MM.1S (cell line): ENCODE measurements at regions not wholly inside any gene's neighbourhood (a gene's known extent, or its start where the extent isn't known, plus 50 kb on each side); places are given as distances from the start of the nearest gene placed in this dataset.

Experiments
- DNase-seq: peaks from one replicate; pipeline ENCODE4 v3.0.0-alpha.2; 2015
- H2AFZ ChIP-seq: fragments of 300-600 bp; sonication (generic); 2 replicates; pipeline ENCODE4 v1.6.0; 2016; ENCODE audit warnings: antibody characterized with exemption, low read length
- H3F3A ChIP-seq: fragments of 300-600 bp; sonication (generic); 2 replicates; pipeline ENCODE4 v1.6.1; 2016; ENCODE audit warnings: mild to moderate bottlenecking, antibody characterized with exemption, low read length, moderate library complexity, mixed read lengths; ENCODE audit not compliant: insufficient read depth
- H3K27ac ChIP-seq: fragments of 300-600 bp; sonication (generic); 2 replicates; pipeline ENCODE4 v1.5.1; 2016; ENCODE audit warnings: mild to moderate bottlenecking, low read length
- H3K27me3 ChIP-seq: fragments of 300-600 bp; sonication (generic); replicated peaks from 2 replicates; pipeline ENCODE4 v1.6.0; 2016; ENCODE audit warnings: low read length; ENCODE audit not compliant: insufficient read depth
- H3K36me3 ChIP-seq: fragments of 300-600 bp; sonication (generic); replicated peaks from 2 replicates; pipeline ENCODE4 v1.6.1; 2016; ENCODE audit warnings: mild to moderate bottlenecking, low read length, mixed read lengths; ENCODE audit not compliant: insufficient read depth
- H3K4me1 ChIP-seq: fragments of 300-600 bp; sonication (generic); 2 replicates; pipeline ENCODE4 v1.6.1; 2016; ENCODE audit warnings: low read length, mixed read lengths
- H3K4me2 ChIP-seq: fragments of 300-600 bp; sonication (generic); 2 replicates; pipeline ENCODE4 v1.6.0; 2016; ENCODE audit warnings: low read depth, low read length
- H3K4me3 ChIP-seq: fragments of 300-600 bp; sonication (generic); 2 replicates; pipeline ENCODE4 v1.5.1; 2016; ENCODE audit warnings: low read length, mixed read lengths
- H3K79me2 ChIP-seq: fragments of 300-600 bp; sonication (generic); 2 replicates; pipeline ENCODE4 v1.6.1; 2016; ENCODE audit warnings: mixed run types, low read length, mixed read lengths
- H3K9ac ChIP-seq: fragments of 300-600 bp; sonication (generic); 2 replicates; pipeline ENCODE4 v1.6.1; 2016; ENCODE audit warnings: low read length, mixed read lengths
- H3K9me2 ChIP-seq: fragments of 300-600 bp; sonication (generic); replicated peaks from 2 replicates; pipeline ENCODE4 v1.6.1; 2016; ENCODE audit warnings: mild to moderate bottlenecking, low read length, mixed read lengths; ENCODE audit not compliant: insufficient read depth
- H3K9me3 ChIP-seq: fragments of 300-600 bp; sonication (generic); replicated peaks from 2 replicates; pipeline ENCODE4 v1.6.1; 2016; ENCODE audit warnings: mild to moderate bottlenecking, low read length, mixed read lengths; ENCODE audit not compliant: insufficient read depth
- H4K20me1 ChIP-seq: fragments of 300-600 bp; sonication (generic); 2 replicates; pipeline ENCODE4 v1.6.1; 2016; ENCODE audit warnings: mild to moderate bottlenecking, low read length, moderate library complexity, mixed read lengths; ENCODE audit not compliant: insufficient read depth
- CTCF ChIP-seq: fragments of 300-600 bp; sonication (generic); IDR thresholded peaks from 2 replicates; pipeline ENCODE4 v1.5.1; 2016; ENCODE audit warnings: antibody characterized with exemption, low read length, mixed read lengths
- EZH2 ChIP-seq: fragments of 300-600 bp; sonication (generic); optimal IDR thresholded peaks from 2 replicates; pipeline ENCODE3; 2017; ENCODE audit warnings: low read depth, mild to moderate bottlenecking, antibody characterized with exemption, low read length, mixed read lengths
- EZH2phosphoT487 ChIP-seq: fragments of 300-600 bp; sonication (generic); IDR thresholded peaks from 2 replicates; pipeline ENCODE4 v1.6.1; 2018; ENCODE audit warnings: antibody characterized with exemption, low read length

GRCh38 chr4:149101649-149102048 lies 659.4 kb upstream of the NR3C2 start:
- H3K9me2 ChIP-seq = no peaks in the 10 kb centered on the region
- H3K4me2 ChIP-seq = no peak overlapping the region
- no peaks in the 10 kb centered on the region for H3K9me3 ChIP-seq

GRCh38 chr4:149095811-149096210 lies 653.6 kb upstream of the NR3C2 start:
- Histone ChIP-seq H3K9ac (no peak overlapping the region), H4K20me1 (no peaks in the 10 kb centered on the region), H3K4me2 (no peak overlapping the region), H3K9me3 (no peaks in the 10 kb centered on the region), H3K4me1 (no peaks in the 10 kb centered on the region), H3F3A (no peaks in the 10 kb centered on the region), H3K9me2 (no peaks in the 10 kb centered on the region), H3K79me2 (no peaks in the 10 kb centered on the region), H2AFZ (no peak overlapping the region), H3K4me3 (no peak overlapping the region), H3K27ac (no peak overlapping the region), H3K27me3 (no peaks in the 10 kb centered on the region), H3K36me3 (no peaks in the 10 kb centered on the region)
- TF ChIP-seq EZH2 (no peak), CTCF (no peak), EZH2phosphoT487 (no peak)
- DNase-seq = no peak

More at GRCh38 chr4:149101649-149102048, 659.4 kb upstream of the NR3C2 start:
- H3K36me3 ChIP-seq = no peaks in the 10 kb centered on the region
- H3K27ac ChIP-seq = no peak overlapping the region
- no peaks in the 10 kb centered on the region for H4K20me1 ChIP-seq
- H3K4me3 ChIP-seq = no peak overlapping the region
- peaks cover 20% of the 10 kb centered on the region for H3K4me1 ChIP-seq
- H3K9ac ChIP-seq = no peak overlapping the region
- no peak overlapping the region for H2AFZ ChIP-seq
- DNase-seq = no peak
- no peaks in the 10 kb centered on the region for H3K27me3 ChIP-seq
- peaks cover 13% of the 10 kb centered on the region for H3F3A ChIP-seq
- TF ChIP-seq EZH2phosphoT487 (no peak), CTCF (no peak), EZH2 (no peak)
- no peaks in the 10 kb centered on the region for H3K79me2 ChIP-seq

- Histone ChIP-seq H3K9me3 (no peaks in the 10 kb centered on the region), H3K4me1 (no peaks in the 10 kb centered on the region), H3K4me2 (no peak overlapping the region), H3K27ac (no peak overlapping the region), H3K36me3 (no peaks in the 10 kb centered on the region), H3K9ac (no peak overlapping the region), H3K9me2 (no peaks in the 10 kb centered on the region), H2AFZ (no peak overlapping the region), H3K27me3 (no peaks in the 10 kb centered on the region), H3K4me3 (no peak overlapping the region), H4K20me1 (no peaks in the 10 kb centered on the region), H3F3A (no peaks in the 10 kb centered on the region), H3K79me2 (no peaks in the 10 kb centered on the region)
- DNase-seq = no peak
- TF ChIP-seq EZH2phosphoT487 (no peak), EZH2 (no peak), CTCF (no peak)
Measured at GRCh38 chr4:149095001-149095400, 652.8 kb upstream of the NR3C2 start.
